Caco-2 (cell line): ENCODE measurements at regions not wholly inside any gene's neighbourhood (a gene's known extent, or its start where the extent isn't known, plus 50 kb on each side); places are given as distances from the start of the nearest gene placed in this dataset.

Experiments
- BruUV-seq: library from RNA; stranded (reverse); fragments of 400-500 nt; replicated peaks from 2 replicates; lab custom pipeline; 2021; lab: Mats Ljungman, UMichigan
- CTCF ChIA-PET: fragments of 300-600 bp; sonication (Branson Sonifier 250); formaldehyde crosslinking; loops from one replicate; lab custom pipeline; 2022; ENCODE audit warnings: antibody characterized with exemption; lab: Charles Lee
- POLR2A ChIA-PET: fragments of 300-600 bp; sonication (Branson Sonifier 250); formaldehyde crosslinking; loops from one replicate; lab custom pipeline; 2022; ENCODE audit warnings: antibody characterized with exemption; lab: Charles Lee
- DNase-seq, 2 experiments: peaks; one replicate each; pipeline versions ENCODE4 v3.0.0 to v3.0.0-alpha.2; 2020 to 2022
- H3K27me3 ChIP-seq: replicated peaks from 2 replicates; pipeline ENCODE4 v1.6.0; 2011; ENCODE audit warnings: low read length; ENCODE audit not compliant: control insufficient read depth, insufficient read depth
- H3K36me3 ChIP-seq: 2 replicates; pipeline ENCODE4 v1.5.1; 2011; ENCODE audit warnings: low read length; ENCODE audit not compliant: control insufficient read depth, insufficient read depth
- H3K4me1 ChIP-seq: fragments of 250-450 bp; sonication (Bioruptor Pico); 2 replicates; pipeline ENCODE4 v1.5.1; 2020; ENCODE audit warnings: mild to moderate bottlenecking
- H3K4me3 ChIP-seq: 2 replicates; pipeline ENCODE4 v1.5.1; 2011; ENCODE audit warnings: low read depth, mild to moderate bottlenecking, control low read depth, low read length
- H3K9me3 ChIP-seq: fragments of 250-450 bp; sonication (Bioruptor Pico); 2 replicates; pipeline ENCODE4 v1.5.1; 2020; ENCODE audit warnings: mild to moderate bottlenecking, moderate library complexity
- H3K27ac Mint-ChIP-seq: one replicate; pipeline ENCODE4 v1.8.0; 2022; ENCODE audit warnings: mixed read lengths; ENCODE audit not compliant: unreplicated experiment
- H3K27me3 Mint-ChIP-seq: one replicate; pipeline ENCODE4 v1.8.0; 2022; ENCODE audit warnings: mixed read lengths; ENCODE audit not compliant: insufficient read depth, unreplicated experiment
- H3K36me3 Mint-ChIP-seq: one replicate; pipeline ENCODE4 v1.8.0; 2022; ENCODE audit warnings: mild to moderate bottlenecking, mixed read lengths; ENCODE audit not compliant: insufficient read depth, unreplicated experiment
- H3K4me1 Mint-ChIP-seq: one replicate; pipeline ENCODE4 v1.8.0; 2022; ENCODE audit warnings: low read depth, mixed read lengths; ENCODE audit not compliant: unreplicated experiment
- H3K4me3 Mint-ChIP-seq: one replicate; pipeline ENCODE4 v1.8.0; 2022; ENCODE audit warnings: mild to moderate bottlenecking, moderate library complexity, mixed read lengths; ENCODE audit not compliant: unreplicated experiment
- H3K9me3 Mint-ChIP-seq: one replicate; pipeline ENCODE4 v1.8.0; 2022; ENCODE audit warnings: mixed read lengths; ENCODE audit not compliant: unreplicated experiment
- intact Hi-C: fragments of 100-400 bp; cut with micrococcal nuclease; formaldehyde crosslinking; loops from one replicate; pipeline ENCODE4 v1.10.0; 2022; ENCODE audit not compliant: unreplicated experiment
- TF ChIP-seq, protein P1 (sequence below), 2 experiments: fragments of 200-600 bp in 1 of 2; IDR thresholded peaks; 1 replicate in 1 of 2; 2 replicates in 1 of 2; pipeline versions ENCODE4 v1.5.1 to v1.8.0; 2011 to 2022; ENCODE audit warnings: antibody characterized with exemption in 1 of 2, control low read depth in 1 of 2, inconsistent platforms in 1 of 2, low read depth in 1 of 2, low read length in 1 of 2, mild to moderate bottlenecking in 1 of 2, moderate library complexity in 1 of 2; ENCODE audit not compliant: insufficient read depth in 1 of 2, severe bottlenecking in 1 of 2, unreplicated experiment in 1 of 2

DNA sequence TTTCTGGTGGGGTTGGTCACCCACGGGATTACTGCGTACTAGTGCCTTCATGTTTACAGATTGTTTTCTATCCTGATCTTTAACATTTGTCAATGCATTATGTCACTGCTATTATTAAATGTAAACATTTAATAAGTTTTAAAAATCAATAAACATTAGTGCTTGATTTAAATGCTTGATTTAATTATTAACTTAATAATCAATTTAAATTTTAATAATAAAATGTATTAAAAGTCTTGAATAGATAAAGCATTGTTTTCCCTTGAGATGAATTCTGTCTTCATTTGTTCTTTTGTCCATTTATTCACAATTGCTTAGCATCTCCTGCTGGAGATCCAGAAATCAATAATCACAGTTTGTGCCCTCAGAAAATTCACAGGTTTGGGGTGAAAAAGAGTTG lies 201.8 kb upstream of the HDAC9 start:
- intact Hi-C loops: no loop called here
- CTCF ChIA-PET: no interaction called here

DNA sequence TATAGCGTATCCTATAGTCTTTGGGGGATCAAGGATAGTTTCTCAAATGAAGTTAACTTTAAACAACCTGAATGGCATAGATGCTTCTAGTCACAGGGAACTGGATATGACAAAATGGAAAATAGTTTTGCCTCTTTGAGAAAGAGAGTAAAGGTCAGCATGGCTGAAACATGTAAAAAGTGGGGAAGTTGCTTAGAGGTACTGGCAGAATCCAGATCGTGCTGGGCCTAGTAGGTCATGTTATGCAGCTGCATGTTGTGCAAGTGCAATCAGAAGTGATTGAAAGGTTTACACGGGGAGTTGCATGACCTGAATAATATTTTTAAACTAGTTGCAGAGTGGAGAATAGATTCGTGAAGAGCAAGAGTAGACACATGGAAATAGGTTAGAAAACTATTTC lies 201.1 kb upstream of the HDAC9 start:
- CTCF ChIA-PET: no interaction called here
- no peaks in the 10 kb centered on the region for H3K36me3 ChIP-seq
- TF ChIP-seq, protein P1, sequence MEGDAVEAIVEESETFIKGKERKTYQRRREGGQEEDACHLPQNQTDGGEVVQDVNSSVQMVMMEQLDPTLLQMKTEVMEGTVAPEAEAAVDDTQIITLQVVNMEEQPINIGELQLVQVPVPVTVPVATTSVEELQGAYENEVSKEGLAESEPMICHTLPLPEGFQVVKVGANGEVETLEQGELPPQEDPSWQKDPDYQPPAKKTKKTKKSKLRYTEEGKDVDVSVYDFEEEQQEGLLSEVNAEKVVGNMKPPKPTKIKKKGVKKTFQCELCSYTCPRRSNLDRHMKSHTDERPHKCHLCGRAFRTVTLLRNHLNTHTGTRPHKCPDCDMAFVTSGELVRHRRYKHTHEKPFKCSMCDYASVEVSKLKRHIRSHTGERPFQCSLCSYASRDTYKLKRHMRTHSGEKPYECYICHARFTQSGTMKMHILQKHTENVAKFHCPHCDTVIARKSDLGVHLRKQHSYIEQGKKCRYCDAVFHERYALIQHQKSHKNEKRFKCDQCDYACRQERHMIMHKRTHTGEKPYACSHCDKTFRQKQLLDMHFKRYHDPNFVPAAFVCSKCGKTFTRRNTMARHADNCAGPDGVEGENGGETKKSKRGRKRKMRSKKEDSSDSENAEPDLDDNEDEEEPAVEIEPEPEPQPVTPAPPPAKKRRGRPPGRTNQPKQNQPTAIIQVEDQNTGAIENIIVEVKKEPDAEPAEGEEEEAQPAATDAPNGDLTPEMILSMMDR (IDR thresholded peaks at IDR 0.05; ENCODE audit: insufficient read depth in 1 of 2, low read depth in 1 of 2, low read length in 1 of 2, severe bottlenecking in 1 of 2, unreplicated experiment in 1 of 2): no peak
- no TSS peak for BruUV-seq
- no peaks in the 10 kb centered on the region for H3K9me3 ChIP-seq
- DNase-seq: no peak
- Mint-ChIP-seq H3K27me3 (peaks cover 13% of the 10 kb centered on the region), H3K4me1 (no peaks in the 10 kb centered on the region), H3K36me3 (no peaks in the 10 kb centered on the region), H3K27ac (no peak overlapping the region), H3K4me3 (no peak overlapping the region), H3K9me3 (no peaks in the 10 kb centered on the region)
- H3K4me1 ChIP-seq: no peaks in the 10 kb centered on the region
- POLR2A ChIA-PET: no interaction called here
- no peaks in the 10 kb centered on the region for H3K27me3 ChIP-seq
- intact Hi-C loops: no loop called here
- no peak overlapping the region for H3K4me3 ChIP-seq

More for the DNA sequence above, 201.8 kb upstream of the HDAC9 start:
- TF ChIP-seq, protein P1 (IDR thresholded peaks at IDR 0.05; ENCODE audit: insufficient read depth in 1 of 2, low read depth in 1 of 2, low read length in 1 of 2, severe bottlenecking in 1 of 2, unreplicated experiment in 1 of 2): no peak
- Mint-ChIP-seq H3K27me3 (peaks cover 13% of the 10 kb centered on the region), H3K4me3 (no peak overlapping the region), H3K36me3 (no peaks in the 10 kb centered on the region), H3K4me1 (no peaks in the 10 kb centered on the region), H3K9me3 (no peaks in the 10 kb centered on the region), H3K27ac (no peak overlapping the region)
- POLR2A ChIA-PET: no interaction called here
- BruUV-seq: no TSS peak
- Histone ChIP-seq H3K4me3 (no peak overlapping the region), H3K36me3 (no peaks in the 10 kb centered on the region), H3K9me3 (no peaks in the 10 kb centered on the region), H3K27me3 (peaks cover under 1% of the 10 kb centered on the region; the same call in 1 of the 2 replicates), H3K4me1 (no peaks in the 10 kb centered on the region)
- DNase-seq: no peak

DNA sequence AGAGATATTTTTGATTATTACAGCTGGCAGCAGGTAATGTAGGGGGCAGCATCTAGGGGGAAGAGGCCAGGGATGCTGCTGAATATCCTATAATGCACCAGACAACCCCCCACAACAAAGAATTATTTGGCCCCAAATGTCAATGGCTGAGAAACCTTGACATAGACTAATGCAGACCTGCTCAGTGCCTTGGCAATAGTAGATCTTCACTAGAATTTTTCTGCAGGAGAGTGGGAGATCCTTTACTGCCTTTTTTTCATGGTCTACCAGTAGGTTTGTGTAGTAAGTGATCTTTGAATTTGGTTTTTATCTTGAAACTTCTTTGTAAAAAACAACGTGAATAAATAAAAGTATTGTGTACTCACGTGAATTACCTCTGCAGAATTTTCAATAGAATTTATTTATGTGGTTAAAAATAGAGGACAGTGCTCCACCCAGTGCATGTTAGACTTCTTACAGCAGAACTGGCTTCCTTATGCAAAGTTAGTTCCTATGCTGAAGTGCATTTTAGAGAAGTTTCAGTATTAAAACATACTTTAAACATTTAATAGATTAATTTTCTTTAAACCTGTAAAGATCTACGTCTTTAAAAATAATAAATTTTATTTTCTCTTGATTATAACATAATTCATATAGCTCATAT lies 199.6 kb upstream of the HDAC9 start:
- CTCF ChIA-PET: no interaction called here
- BruUV-seq: no TSS peak
- H3K4me3 ChIP-seq: no peak overlapping the region
- H3K27ac Mint-ChIP-seq: no peak overlapping the region
- no peaks in the 10 kb centered on the region for H3K36me3 Mint-ChIP-seq
- no peaks in the 10 kb centered on the region for H3K27me3 ChIP-seq
- DNase-seq: no peak
- no peaks in the 10 kb centered on the region for H3K4me1 ChIP-seq
- no peak overlapping the region for H3K4me3 Mint-ChIP-seq
- POLR2A ChIA-PET: no interaction called here
- intact Hi-C loops: no loop called here
- peaks cover 3% of the 10 kb centered on the region for H3K27me3 Mint-ChIP-seq
- no peaks in the 10 kb centered on the region for H3K9me3 Mint-ChIP-seq
- H3K9me3 ChIP-seq: no peaks in the 10 kb centered on the region
- H3K36me3 ChIP-seq: no peaks in the 10 kb centered on the region
- H3K4me1 Mint-ChIP-seq: no peaks in the 10 kb centered on the region
- TF ChIP-seq, protein P1 (IDR thresholded peaks at IDR 0.05; ENCODE audit: insufficient read depth in 1 of 2, low read depth in 1 of 2, low read length in 1 of 2, severe bottlenecking in 1 of 2, unreplicated experiment in 1 of 2): no peak
